ENCODE measurements at regions not wholly inside any gene's neighbourhood (a gene's known extent, or its start where the extent isn't known, plus 50 kb on each side); places are given as distances from the start of the nearest gene placed in this dataset.

GRCh38 chr3:107468782-107469181, 54.0 kb upstream of the BBX start:
- Histone ChIP-seq H3K27ac (ENCODE audit: insufficient read depth, low read length) (no peak overlapping the region), H2AK5ac (ENCODE audit: low read depth, low read length) (no peak overlapping the region), H4K5ac (ENCODE audit: low read depth, low read length) (no peak overlapping the region), H4K20me1 (ENCODE audit: insufficient read depth, low read length) (no peaks in the 10 kb centered on the region), H3K4me2 (ENCODE audit: low read depth, low read length) (no peak overlapping the region), H3K27me3 (ENCODE audit: control insufficient read depth, insufficient read depth, low read length) (peaks cover 1% of the 10 kb centered on the region), H3K79me1 (ENCODE audit: low read depth in 1 of 2, low read length in 2 of 2) (no peaks in the 10 kb centered on the region), H3K4ac (ENCODE audit: low read depth, low read length) (no peak overlapping the region), H2BK20ac (ENCODE audit: low read depth, low read length) (no peak overlapping the region), H4K91ac (ENCODE audit: insufficient read depth, low read depth, low read length) (no peak overlapping the region), H3K23ac (ENCODE audit: low read depth, low read length) (no peak overlapping the region), H2BK15ac (ENCODE audit: low read depth, low read length) (no peak overlapping the region), H3K18ac (ENCODE audit: low read depth, low read length) (no peak overlapping the region), H2BK120ac (ENCODE audit: low read depth, low read length) (no peak overlapping the region), H2AFZ (replicated peaks; ENCODE audit: low read length, poor library complexity) (no peak overlapping the region), H3K4me1 (ENCODE audit: control insufficient read depth, insufficient read depth, low read length) (no peaks in the 10 kb centered on the region), H3K4me3 (ENCODE audit: insufficient read depth, low read depth, low read length) (no peak overlapping the region), H2AK9ac (replicated peaks; ENCODE audit: low read depth, low read length, poor library complexity) (no peak overlapping the region), H3K9ac (ENCODE audit: low read depth, low read length) (no peak overlapping the region), H3K36me3 (ENCODE audit: control insufficient read depth, insufficient read depth, low read length) (no peaks in the 10 kb centered on the region), H3K56ac (ENCODE audit: extremely low read depth, insufficient read depth, low read length) (no peak overlapping the region), H3K9me3 (ENCODE audit: control insufficient read depth, insufficient read depth, low read length) (no peaks in the 10 kb centered on the region), H2BK5ac (ENCODE audit: low read depth, low read length, poor library complexity, severe bottlenecking) (no peak overlapping the region), H3K14ac (replicated peaks; ENCODE audit: low read depth, low read length) (no peak overlapping the region), H3K9me1 (ENCODE audit: insufficient read depth, low read length) (no peaks in the 10 kb centered on the region), H4K8ac (ENCODE audit: low read depth in 2 of 2, low read length in 2 of 2) (no peak overlapping the region)
- TF ChIP-seq MAFK (IDR thresholded peaks at IDR 0.05; ENCODE audit: low read depth, low read length): no peak
- TF ChIP-seq ELK1 (IDR thresholded peaks at IDR 0.05; ENCODE audit: borderline replicate concordance, low read depth, low read length): no peak
- TF ChIP-seq RCOR1 (IDR thresholded peaks at IDR 0.05; ENCODE audit: insufficient replicate concordance, low read length): no peak
- no peak for TF ChIP-seq RFX5 (IDR thresholded peaks at IDR 0.05; ENCODE audit: low read depth, low read length)
- TF ChIP-seq BHLHE40 (IDR thresholded peaks at IDR 0.05; ENCODE audit: low read depth, low read length): no peak
- no peak for TF ChIP-seq CEBPB (IDR thresholded peaks at IDR 0.05; ENCODE audit: low read depth, low read length)
- no peak for TF ChIP-seq SMC3 (IDR thresholded peaks at IDR 0.05; ENCODE audit: low read depth, low read length)
- TF ChIP-seq MXI1 (IDR thresholded peaks at IDR 0.05; ENCODE audit: borderline replicate concordance, low read depth, low read length): no peak
- no peak for TF ChIP-seq MAZ (IDR thresholded peaks at IDR 0.05; ENCODE audit: borderline replicate concordance, low read depth, low read length)
- no peak for TF ChIP-seq CHD1 (IDR thresholded peaks at IDR 0.05; ENCODE audit: low read depth, low read length)
- TF ChIP-seq FOS (IDR thresholded peaks at IDR 0.05; ENCODE audit: low read depth, low read length): no peak
- dilution Hi-C loops (cut with HindIII; ENCODE audit: low sequenced_read_pairs, unreplicated experiment): no loop called here
- CTCF ChIA-PET: interaction anchor here (0.6 to 1.3 kb wide), 2 partner anchors 9 to 77 kb away, joined by 3 to 6 read pairs; no protein-coding TSS in a partner anchor
- in situ Hi-C loops (cut with MboI; ENCODE audit: low sequenced_read_pairs): no loop called here
- no peak for ATAC-seq (ENCODE audit: low read depth)
- intact Hi-C loops (cut with micrococcal nuclease): no loop called here
- POLR2A ChIA-PET (ENCODE audit: unreplicated experiment): no interaction called here
- WGBS, 2 experiments (ENCODE audit: extremely low coverage in 2 of 2, insufficient read length in 1 of 2): 33% methylated on average over 1 of the region's 1 CpG; no CpG with 5 or more reads in 1 of the 2 experiments
- no peak for DNase-seq
- BruUV-seq (replicated peaks): no TSS peak

All from IMR-90 (cell line).